ENCODE measurements at regions not wholly inside any gene's neighbourhood (a gene's known extent, or its start where the extent isn't known, plus 50 kb on each side); places are given as distances from the start of the nearest gene placed in this dataset.

DNA sequence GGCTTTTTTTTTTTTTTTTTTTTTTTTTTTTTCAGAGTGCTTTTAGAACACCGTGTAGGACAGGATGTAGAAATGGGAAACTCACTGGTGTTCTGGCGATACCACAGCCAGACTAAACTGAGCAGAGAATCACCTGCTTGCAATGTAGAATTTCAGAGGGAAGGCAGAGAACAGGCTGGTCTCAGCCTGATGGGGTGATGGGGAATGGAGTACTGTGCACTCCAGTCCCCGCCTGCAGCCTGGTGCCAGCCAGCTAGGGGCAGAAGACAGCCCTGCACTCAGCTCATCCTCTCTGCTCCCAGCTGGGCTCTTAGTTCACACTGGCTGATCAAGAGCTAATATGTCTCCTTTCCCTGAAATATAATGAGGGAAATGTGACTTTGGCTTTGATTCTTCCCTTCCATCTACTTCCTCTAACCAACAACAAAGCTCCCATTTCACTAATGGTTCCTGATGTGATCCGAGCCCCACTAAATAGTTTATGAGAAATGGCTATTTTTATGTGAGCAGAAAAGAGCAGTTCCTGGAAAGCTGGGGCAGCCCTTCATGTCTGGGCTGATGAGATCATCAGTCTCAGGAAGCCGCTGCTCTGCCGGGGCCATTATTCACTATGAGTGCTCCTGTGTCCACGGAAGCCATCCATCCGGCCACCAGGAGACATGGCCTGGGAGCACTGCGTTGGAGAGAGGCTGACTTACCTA lies 209.7 kb downstream of the GADD45G start:
- TF ChIP-seq, protein P1, sequence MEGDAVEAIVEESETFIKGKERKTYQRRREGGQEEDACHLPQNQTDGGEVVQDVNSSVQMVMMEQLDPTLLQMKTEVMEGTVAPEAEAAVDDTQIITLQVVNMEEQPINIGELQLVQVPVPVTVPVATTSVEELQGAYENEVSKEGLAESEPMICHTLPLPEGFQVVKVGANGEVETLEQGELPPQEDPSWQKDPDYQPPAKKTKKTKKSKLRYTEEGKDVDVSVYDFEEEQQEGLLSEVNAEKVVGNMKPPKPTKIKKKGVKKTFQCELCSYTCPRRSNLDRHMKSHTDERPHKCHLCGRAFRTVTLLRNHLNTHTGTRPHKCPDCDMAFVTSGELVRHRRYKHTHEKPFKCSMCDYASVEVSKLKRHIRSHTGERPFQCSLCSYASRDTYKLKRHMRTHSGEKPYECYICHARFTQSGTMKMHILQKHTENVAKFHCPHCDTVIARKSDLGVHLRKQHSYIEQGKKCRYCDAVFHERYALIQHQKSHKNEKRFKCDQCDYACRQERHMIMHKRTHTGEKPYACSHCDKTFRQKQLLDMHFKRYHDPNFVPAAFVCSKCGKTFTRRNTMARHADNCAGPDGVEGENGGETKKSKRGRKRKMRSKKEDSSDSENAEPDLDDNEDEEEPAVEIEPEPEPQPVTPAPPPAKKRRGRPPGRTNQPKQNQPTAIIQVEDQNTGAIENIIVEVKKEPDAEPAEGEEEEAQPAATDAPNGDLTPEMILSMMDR (IDR thresholded peaks at IDR 0.05; ENCODE audit: unreplicated experiment): no peak
- H3K27ac Mint-ChIP-seq: peak overlapping the region; percentile 66
- peak overlapping the region; percentile 2 for H3K4me3 Mint-ChIP-seq
- H3K4me1 Mint-ChIP-seq: peaks cover 44% of the 10 kb centered on the region
- peak in 1 of 2 experiments; percentile 38 for DNase-seq (ENCODE audit: low spot score in 2 of 2, unreplicated experiment in 2 of 2)
- H3K9me3 Mint-ChIP-seq: no peaks in the 10 kb centered on the region
- H3K36me3 Mint-ChIP-seq: no peaks in the 10 kb centered on the region
- peaks cover 1% of the 10 kb centered on the region for H3K27me3 Mint-ChIP-seq (ENCODE audit: low read depth)

DNA sequence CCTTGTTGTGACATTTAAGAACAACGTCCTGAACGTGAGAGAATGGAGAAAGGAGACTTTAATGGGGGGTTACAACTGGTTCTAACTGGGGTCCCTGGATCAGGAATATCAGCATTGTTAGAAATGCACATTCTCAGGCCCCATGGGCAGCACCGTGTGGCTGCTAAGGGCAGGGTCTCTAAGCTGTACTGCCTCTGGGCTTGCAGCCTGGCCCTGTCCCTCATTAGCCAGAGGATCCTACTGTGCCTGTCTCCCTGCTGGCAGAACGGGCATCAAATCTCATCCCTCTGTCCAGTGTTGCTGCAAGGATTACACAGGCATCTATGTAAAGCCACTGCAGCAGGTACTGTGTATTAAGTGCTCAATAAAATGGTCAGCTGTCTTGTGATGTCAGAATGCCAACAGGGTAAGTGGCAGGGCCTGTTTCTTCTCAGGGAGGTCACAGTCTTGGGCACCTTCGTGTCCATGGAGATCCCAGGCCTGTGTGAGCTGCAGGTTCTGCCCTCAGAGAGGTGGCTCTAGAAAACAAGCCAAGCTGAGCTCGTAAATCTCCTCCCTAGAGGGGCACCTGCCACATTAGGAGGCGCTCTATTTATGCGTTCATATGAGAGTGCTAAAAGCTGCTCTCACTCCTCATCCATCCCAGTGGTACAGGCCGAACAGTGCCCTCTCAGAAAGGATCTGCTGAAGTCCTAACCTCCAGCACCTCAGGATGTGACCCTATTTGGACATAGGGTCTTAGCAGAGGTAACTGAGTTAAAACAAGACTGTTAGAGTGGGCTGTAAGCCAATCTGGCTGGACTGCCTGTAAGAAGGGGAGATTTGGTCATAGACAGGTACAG lies 210.5 kb downstream of the GADD45G start:
- TF ChIP-seq, protein P1 (IDR thresholded peaks at IDR 0.05; ENCODE audit: unreplicated experiment): no peak
- Mint-ChIP-seq H3K4me1 (peaks cover 45% of the 10 kb centered on the region), H3K4me3 (no peak overlapping the region), H3K9me3 (no peaks in the 10 kb centered on the region), H3K27ac (peak overlapping the region; percentile 66), H3K36me3 (no peaks in the 10 kb centered on the region), H3K27me3 (ENCODE audit: low read depth) (peaks cover 1% of the 10 kb centered on the region)
- peak in 1 of 2 experiments; percentile 33 for DNase-seq (ENCODE audit: low spot score in 2 of 2, unreplicated experiment in 2 of 2)

DNA sequence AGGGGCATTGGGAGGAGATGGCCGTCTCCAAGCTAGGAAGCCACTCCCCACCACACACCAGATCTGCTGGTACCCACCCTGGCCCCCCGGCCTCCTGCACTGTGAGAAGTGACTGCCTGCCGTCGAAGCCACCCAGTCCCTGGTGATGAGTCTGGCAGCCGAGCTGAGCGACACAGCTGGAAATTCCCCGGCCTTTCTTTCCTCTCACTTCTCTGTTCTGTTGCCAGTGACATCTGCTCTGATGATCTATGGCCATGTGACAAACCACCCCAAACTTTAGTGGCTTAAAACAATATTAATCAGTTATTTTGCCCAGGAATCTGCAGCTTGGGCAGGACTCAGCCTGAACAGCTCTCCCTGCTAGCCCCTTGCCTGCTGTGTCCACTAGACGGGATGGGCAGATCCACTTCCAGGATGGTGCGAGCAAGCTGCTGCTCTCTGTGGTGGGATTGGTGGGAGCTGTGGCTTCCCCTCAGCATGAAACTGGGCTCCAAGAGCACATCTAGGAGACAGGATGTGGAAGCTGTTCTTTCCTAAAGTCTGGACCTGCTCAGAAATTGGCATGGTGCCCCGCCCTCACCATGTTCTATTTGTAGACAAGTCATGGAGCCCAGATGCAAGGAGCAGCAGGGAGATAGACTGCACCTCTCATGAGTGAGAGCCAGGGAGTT lies 211.2 kb downstream of the GADD45G start:
- no peak for DNase-seq (ENCODE audit: low spot score in 2 of 2, unreplicated experiment in 2 of 2)
- H3K4me1 Mint-ChIP-seq: peaks cover 49% of the 10 kb centered on the region
- peaks cover 1% of the 10 kb centered on the region for H3K27me3 Mint-ChIP-seq (ENCODE audit: low read depth)
- H3K27ac Mint-ChIP-seq: no peak overlapping the region
- H3K9me3 Mint-ChIP-seq: no peaks in the 10 kb centered on the region
- H3K36me3 Mint-ChIP-seq: no peaks in the 10 kb centered on the region
- no peak overlapping the region for H3K4me3 Mint-ChIP-seq
- TF ChIP-seq, protein P1 (IDR thresholded peaks at IDR 0.05; ENCODE audit: unreplicated experiment): no peak

DNA sequence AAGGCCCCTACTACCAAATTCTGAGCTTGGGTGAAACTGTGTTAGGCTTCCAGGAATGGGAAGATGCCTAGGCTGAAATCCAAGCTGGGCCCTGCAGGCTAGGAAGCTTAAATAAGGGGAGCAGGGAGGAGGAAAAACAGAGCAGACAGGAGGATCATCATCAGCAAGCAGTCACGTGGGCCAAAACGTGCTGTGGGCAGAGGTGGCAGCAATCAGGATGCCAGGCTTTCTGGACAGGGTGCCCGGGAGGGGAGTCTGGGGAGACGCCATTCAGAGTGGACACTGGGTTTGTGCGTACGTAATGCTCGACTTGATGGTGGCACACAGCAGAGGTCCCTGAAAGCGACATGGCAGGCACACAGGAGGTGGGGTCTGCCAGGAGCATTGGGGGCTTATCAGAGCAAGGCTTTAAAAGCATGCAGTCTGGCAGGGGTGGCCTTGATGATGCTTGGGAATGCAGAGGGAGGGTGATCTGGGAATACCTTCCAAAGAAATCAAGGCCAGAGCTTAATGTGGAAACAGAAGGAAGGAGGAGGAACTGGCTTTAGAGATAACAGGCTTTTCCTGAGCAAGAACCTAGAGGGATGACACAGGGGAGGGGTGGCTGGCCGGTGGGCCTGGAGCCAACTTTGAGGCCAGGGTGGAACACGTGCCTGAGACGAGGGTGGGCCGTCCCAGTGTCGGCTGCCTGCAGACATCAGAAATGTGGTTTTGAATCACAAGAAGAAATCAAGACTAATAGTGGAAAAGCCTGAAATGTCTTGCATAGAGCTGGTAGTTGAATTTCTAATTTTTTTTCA lies 212.5 kb downstream of the GADD45G start:
- no peaks in the 10 kb centered on the region for H3K36me3 Mint-ChIP-seq
- TF ChIP-seq, protein P1 (IDR thresholded peaks at IDR 0.05; ENCODE audit: unreplicated experiment): no peak
- no peaks in the 10 kb centered on the region for H3K27me3 Mint-ChIP-seq (ENCODE audit: low read depth)
- H3K4me3 Mint-ChIP-seq: no peak overlapping the region
- H3K27ac Mint-ChIP-seq: peak overlapping the region; percentile 19
- peak in 1 of 2 experiments; percentile 70 for DNase-seq (ENCODE audit: low spot score in 2 of 2, unreplicated experiment in 2 of 2)
- no peaks in the 10 kb centered on the region for H3K9me3 Mint-ChIP-seq
- peaks cover 52% of the 10 kb centered on the region for H3K4me1 Mint-ChIP-seq

DNA sequence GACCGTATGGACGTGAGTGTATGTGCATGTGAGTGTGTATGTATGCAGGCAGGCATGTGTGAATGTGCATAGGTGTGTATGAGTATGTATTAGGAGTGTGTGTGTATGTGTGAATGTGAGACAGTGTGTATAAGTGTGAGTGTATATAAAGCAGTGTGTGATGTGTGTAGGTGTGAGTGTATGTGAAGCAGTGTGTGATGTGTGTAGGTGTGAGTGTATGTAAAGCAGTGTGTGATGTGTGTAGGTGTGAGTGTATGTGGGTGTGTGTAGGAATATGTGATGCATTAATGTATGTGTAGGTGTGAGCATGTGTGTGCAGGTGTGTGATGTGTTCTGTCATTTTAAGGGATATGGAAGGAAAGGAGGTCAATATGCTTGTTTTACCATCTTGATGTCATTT lies 215.5 kb downstream of the GADD45G start:
- H3K27ac Mint-ChIP-seq: no peak overlapping the region
- no peaks in the 10 kb centered on the region for H3K27me3 Mint-ChIP-seq (ENCODE audit: low read depth)
- DNase-seq (ENCODE audit: low spot score in 2 of 2, unreplicated experiment in 2 of 2): no peak
- peaks cover 36% of the 10 kb centered on the region for H3K4me1 Mint-ChIP-seq
- no peaks in the 10 kb centered on the region for H3K9me3 Mint-ChIP-seq
- no peaks in the 10 kb centered on the region for H3K36me3 Mint-ChIP-seq
- H3K4me3 Mint-ChIP-seq: no peak overlapping the region
- TF ChIP-seq, protein P1 (IDR thresholded peaks at IDR 0.05; ENCODE audit: unreplicated experiment): no peak

All from mesothelial cell of epicardium (in vitro differentiated cells).